ENCODE measurements at regions not wholly inside any gene's neighbourhood (a gene's known extent, or its start where the extent isn't known, plus 50 kb on each side); places are given as distances from the start of the nearest gene placed in this dataset.

GRCh38 chr7:98511175-98511574 is 105.9 kb upstream of the NPTX2 start:
- intact Hi-C loops (cut with DNase I), result no loop called here
- no peaks in the 10 kb centered on the region for H3K27me3 ChIP-seq
- 92 to 98% methylated on average over 5 of the region's 5 CpGs for WGBS, 2 donors
- H3K27ac ChIP-seq, result no peak overlapping the region
- H3K36me3 ChIP-seq, result no peaks in the 10 kb centered on the region
- TF ChIP-seq POLR2A (IDR thresholded peaks at IDR 0.05), result no peak
- TF ChIP-seq, protein P1, sequence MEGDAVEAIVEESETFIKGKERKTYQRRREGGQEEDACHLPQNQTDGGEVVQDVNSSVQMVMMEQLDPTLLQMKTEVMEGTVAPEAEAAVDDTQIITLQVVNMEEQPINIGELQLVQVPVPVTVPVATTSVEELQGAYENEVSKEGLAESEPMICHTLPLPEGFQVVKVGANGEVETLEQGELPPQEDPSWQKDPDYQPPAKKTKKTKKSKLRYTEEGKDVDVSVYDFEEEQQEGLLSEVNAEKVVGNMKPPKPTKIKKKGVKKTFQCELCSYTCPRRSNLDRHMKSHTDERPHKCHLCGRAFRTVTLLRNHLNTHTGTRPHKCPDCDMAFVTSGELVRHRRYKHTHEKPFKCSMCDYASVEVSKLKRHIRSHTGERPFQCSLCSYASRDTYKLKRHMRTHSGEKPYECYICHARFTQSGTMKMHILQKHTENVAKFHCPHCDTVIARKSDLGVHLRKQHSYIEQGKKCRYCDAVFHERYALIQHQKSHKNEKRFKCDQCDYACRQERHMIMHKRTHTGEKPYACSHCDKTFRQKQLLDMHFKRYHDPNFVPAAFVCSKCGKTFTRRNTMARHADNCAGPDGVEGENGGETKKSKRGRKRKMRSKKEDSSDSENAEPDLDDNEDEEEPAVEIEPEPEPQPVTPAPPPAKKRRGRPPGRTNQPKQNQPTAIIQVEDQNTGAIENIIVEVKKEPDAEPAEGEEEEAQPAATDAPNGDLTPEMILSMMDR (IDR thresholded peaks at IDR 0.05), result no peak
- no peak overlapping the region for H3K4me3 ChIP-seq (replicated peaks in 1 of 3)
- no peaks in the 10 kb centered on the region for H3K4me1 ChIP-seq
- H3K9me3 ChIP-seq, result no peaks in the 10 kb centered on the region
- DNase-seq, result no peak

DNA sequence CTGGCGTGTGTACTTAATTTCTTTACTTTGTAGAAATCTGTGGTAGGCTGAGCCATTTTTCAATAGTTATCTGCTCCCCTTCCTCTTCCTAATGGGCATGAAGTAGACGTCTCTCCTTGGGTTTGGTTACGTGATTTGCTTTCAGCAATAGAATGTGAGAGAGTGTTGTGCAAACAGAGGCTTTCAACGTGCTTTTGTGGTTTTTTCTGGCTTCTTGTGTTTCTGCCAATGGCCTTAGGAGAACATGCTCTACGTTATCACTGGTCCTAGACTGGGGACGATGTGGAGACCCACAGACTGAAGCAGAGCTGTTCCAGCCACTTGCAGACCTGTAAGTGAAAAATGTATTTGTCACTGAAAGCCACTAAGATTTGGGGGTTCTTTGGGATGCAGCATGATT is 107.2 kb upstream of the NPTX2 start:
- no peak for DNase-seq
- no peak overlapping the region for H3K27ac ChIP-seq
- H3K4me1 ChIP-seq, result no peaks in the 10 kb centered on the region
- 39 to 47% methylated on average over 6 of the region's 6 CpGs for WGBS, 2 donors
- intact Hi-C loops (cut with DNase I), result no loop called here
- H3K4me3 ChIP-seq (replicated peaks in 1 of 3), result no peak overlapping the region
- H3K27me3 ChIP-seq, result no peaks in the 10 kb centered on the region
- no peaks in the 10 kb centered on the region for H3K9me3 ChIP-seq
- H3K36me3 ChIP-seq, result no peaks in the 10 kb centered on the region
- no peak for TF ChIP-seq POLR2A (IDR thresholded peaks at IDR 0.05)
- TF ChIP-seq, protein P1 (IDR thresholded peaks at IDR 0.05), result no peak

- no peaks in the 10 kb centered on the region for H3K27me3 ChIP-seq
- H3K4me1 ChIP-seq, result no peaks in the 10 kb centered on the region
- no peak overlapping the region for H3K4me3 ChIP-seq (replicated peaks in 1 of 3)
- H3K27ac ChIP-seq, result no peak overlapping the region
- no peaks in the 10 kb centered on the region for H3K9me3 ChIP-seq
- 86% methylated on average over 2 of the region's 2 CpGs for WGBS, 2 donors
- intact Hi-C loops (cut with DNase I), result no loop called here
- no peaks in the 10 kb centered on the region for H3K36me3 ChIP-seq
- no peak for TF ChIP-seq POLR2A (IDR thresholded peaks at IDR 0.05)
- TF ChIP-seq, protein P1 (IDR thresholded peaks at IDR 0.05), result no peak
- DNase-seq, result no peak
Observed at GRCh38 chr7:98506471-98506870, 105.6 kb upstream of the BAIAP2L1 start.

DNA sequence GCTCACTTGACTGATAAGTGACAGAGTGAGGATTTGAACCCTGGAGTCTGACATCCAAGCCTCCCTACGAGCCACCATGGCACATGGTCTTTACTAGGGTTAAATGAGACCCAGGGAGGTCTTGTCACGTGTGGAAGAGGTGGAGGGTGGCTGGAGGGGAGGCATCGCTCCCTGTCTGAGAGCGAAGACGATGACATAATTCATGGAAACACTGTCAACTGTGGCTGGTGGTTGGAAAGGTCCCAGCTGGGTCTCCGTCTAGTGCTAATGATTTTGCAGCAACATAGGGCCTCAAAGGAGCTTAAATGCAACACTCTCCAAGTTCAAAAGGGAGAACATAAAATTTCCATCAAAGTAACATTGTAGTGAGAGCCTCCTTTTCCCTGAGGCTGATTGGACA is 99.9 kb upstream of the BAIAP2L1 start:
- no peak for DNase-seq
- intact Hi-C loops (cut with DNase I), result no loop called here
- no peaks in the 10 kb centered on the region for H3K9me3 ChIP-seq
- H3K27me3 ChIP-seq, result no peaks in the 10 kb centered on the region
- no peaks in the 10 kb centered on the region for H3K36me3 ChIP-seq
- H3K4me3 ChIP-seq (replicated peaks in 1 of 3), result no peak overlapping the region
- H3K27ac ChIP-seq, result no peak overlapping the region
- 71% methylated on average over 6 of the region's 6 CpGs for WGBS, 2 donors
- no peaks in the 10 kb centered on the region for H3K4me1 ChIP-seq
- TF ChIP-seq POLR2A (IDR thresholded peaks at IDR 0.05), result no peak
- TF ChIP-seq, protein P1 (IDR thresholded peaks at IDR 0.05), result no peak

GRCh38 chr7:98496618-98497017 is 95.7 kb upstream of the BAIAP2L1 start:
- intact Hi-C loops (cut with DNase I), result no loop called here
- WGBS, 2 donors, result 63 to 77% methylated on average over 2 of the region's 2 CpGs
- Histone ChIP-seq H3K4me3 (replicated peaks in 1 of 3) (no peak overlapping the region), H3K4me1 (no peaks in the 10 kb centered on the region), H3K27ac (no peak overlapping the region), H3K36me3 (no peaks in the 10 kb centered on the region), H3K9me3 (no peaks in the 10 kb centered on the region), H3K27me3 (no peaks in the 10 kb centered on the region)
- DNase-seq, result no peak
- TF ChIP-seq, protein P1 (IDR thresholded peaks at IDR 0.05), result no peak
- no peak for TF ChIP-seq POLR2A (IDR thresholded peaks at IDR 0.05)
